ENCODE measurements at regions not wholly inside any gene's neighbourhood (a gene's known extent, or its start where the extent isn't known, plus 50 kb on each side); places are given as distances from the start of the nearest gene placed in this dataset.

DNA sequence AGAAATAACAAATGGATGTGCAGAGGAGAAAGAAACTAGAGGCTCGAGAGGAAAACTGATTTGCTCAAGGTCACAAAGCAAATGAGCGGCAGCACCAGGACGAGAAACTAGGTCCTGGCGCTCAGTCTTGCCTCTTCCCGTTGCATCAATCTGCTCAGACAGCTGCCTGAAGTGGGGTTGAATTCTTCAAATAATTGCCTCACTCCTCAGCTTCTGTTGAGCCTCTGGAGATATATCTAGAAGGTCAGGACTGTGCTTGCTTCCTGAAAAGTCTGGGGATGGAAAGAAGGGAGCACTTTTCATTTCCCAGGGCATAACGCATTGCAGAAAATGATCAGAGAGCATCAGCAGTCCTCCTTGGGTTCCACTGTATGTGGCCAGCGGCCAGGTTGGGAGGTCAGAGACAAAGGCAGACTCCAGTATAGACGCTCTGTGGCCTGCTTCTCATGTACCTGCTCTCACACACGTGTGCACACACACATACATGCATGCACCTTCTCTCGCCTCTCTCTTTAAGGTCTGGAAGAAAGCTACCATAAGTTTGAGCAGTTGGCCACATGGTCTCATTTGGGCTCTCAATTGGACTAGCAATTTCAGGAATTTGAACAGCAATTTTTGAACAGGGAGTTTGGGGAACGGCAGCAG, 83.7 kb upstream of the DUSP5 start:
- H3K4me1 ChIP-seq (ENCODE audit: low read depth, poor library complexity, severe bottlenecking) = peaks cover 94% of the 10 kb centered on the region
- H3K4me3 ChIP-seq (IDR thresholded peaks at IDR 0.05; ENCODE audit: insufficient read depth, low read depth, low read length) = no peak overlapping the region
- no peaks in the 10 kb centered on the region for H3K79me2 ChIP-seq (ENCODE audit: insufficient read depth, low read depth)
- TF ChIP-seq, protein P1, sequence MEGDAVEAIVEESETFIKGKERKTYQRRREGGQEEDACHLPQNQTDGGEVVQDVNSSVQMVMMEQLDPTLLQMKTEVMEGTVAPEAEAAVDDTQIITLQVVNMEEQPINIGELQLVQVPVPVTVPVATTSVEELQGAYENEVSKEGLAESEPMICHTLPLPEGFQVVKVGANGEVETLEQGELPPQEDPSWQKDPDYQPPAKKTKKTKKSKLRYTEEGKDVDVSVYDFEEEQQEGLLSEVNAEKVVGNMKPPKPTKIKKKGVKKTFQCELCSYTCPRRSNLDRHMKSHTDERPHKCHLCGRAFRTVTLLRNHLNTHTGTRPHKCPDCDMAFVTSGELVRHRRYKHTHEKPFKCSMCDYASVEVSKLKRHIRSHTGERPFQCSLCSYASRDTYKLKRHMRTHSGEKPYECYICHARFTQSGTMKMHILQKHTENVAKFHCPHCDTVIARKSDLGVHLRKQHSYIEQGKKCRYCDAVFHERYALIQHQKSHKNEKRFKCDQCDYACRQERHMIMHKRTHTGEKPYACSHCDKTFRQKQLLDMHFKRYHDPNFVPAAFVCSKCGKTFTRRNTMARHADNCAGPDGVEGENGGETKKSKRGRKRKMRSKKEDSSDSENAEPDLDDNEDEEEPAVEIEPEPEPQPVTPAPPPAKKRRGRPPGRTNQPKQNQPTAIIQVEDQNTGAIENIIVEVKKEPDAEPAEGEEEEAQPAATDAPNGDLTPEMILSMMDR (conservative IDR thresholded peaks at IDR 0.05; ENCODE audit: low read depth, low read length) = no peak
- H3K36me3 ChIP-seq (ENCODE audit: insufficient read depth) = no peaks in the 10 kb centered on the region
- H3K9ac ChIP-seq = peak overlapping the region; percentile 75
- H3K4me2 ChIP-seq = peak overlapping the region; percentile 72
- H4K20me1 ChIP-seq (ENCODE audit: insufficient read depth) = no peaks in the 10 kb centered on the region
- H3K27ac ChIP-seq = peak overlapping the region; percentile 98
- no peaks in the 10 kb centered on the region for H3K27me3 ChIP-seq (ENCODE audit: insufficient read depth, low read depth)
- peak overlapping the region; percentile 25; the same call in 1 of the 2 replicates for H2AFZ ChIP-seq (ENCODE audit: low read depth)

DNA sequence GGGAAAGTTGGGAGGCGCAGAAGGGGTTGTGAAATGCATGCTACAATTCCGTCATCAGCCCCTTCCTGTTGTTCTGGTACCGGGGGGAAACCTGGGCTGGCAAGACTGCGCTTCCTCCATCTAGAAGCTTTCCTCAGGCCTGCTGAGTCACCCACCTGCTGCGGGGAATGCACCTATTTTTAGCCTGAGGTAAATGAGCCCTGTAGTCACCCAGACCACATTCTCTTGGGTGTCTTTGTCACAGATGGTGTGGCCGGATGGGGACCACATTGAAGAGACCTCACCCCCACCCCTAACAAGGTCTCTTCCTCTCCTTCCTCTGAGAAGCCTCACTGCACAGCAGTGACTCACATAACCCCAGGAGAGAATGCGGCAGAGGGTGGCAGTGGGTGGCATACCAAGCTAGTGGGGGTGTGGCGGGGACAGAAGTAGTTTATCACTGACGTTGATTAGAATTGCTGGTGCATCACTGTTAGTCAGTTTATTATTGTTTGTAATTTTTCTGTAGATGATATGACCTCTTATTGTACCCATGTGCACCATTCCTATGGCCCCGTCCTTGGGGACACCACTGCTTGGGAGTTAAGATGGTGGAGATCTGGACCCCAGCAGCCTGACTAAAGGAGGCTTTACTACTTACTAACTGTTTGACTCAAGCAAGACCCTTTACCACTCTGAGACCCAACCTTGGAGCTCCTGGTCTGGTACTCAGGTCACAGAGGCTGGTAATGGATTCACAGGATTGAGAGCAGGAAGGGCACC, 83.0 kb upstream of the DUSP5 start:
- no peaks in the 10 kb centered on the region for H3K79me2 ChIP-seq (ENCODE audit: insufficient read depth, low read depth)
- peak overlapping the region; percentile 37; the same call in 1 of the 2 replicates for H2AFZ ChIP-seq (ENCODE audit: low read depth)
- H3K27ac ChIP-seq = peak overlapping the region; percentile 98

DNA sequence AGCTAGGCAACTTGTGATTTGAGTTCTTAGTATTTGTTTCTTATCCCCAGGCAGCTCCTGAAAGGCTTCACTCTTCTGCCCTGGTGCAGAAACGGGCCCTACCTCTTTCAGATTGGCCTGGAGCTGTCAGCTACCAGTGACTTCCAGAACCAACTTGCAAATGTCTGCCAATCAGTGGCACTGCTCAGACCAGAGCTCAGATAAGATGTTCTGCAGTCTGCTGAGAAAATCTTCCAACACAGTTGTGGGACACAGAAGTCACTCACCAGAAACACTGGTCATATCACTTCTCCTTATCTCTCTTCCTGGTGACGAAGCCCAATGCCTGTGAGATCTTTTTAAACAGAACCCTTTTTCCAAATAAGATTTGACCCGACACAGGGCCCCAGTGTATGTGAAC, 81.9 kb upstream of the DUSP5 start:
- Histone ChIP-seq H3K4me3 (IDR thresholded peaks at IDR 0.05; ENCODE audit: insufficient read depth, low read depth, low read length) (no peak overlapping the region), H3K36me3 (ENCODE audit: insufficient read depth) (no peaks in the 10 kb centered on the region), H3K27me3 (ENCODE audit: insufficient read depth, low read depth) (no peaks in the 10 kb centered on the region), H2AFZ (ENCODE audit: low read depth) (peak overlapping the region; percentile 37; the same call in 1 of the 2 replicates), H3K79me2 (ENCODE audit: insufficient read depth, low read depth) (no peaks in the 10 kb centered on the region), H3K4me2 (peak overlapping the region; percentile 79), H3K27ac (peak overlapping the region; percentile 98), H3K4me1 (ENCODE audit: low read depth, poor library complexity, severe bottlenecking) (peaks cover 92% of the 10 kb centered on the region), H3K9ac (no peak overlapping the region), H4K20me1 (ENCODE audit: insufficient read depth) (no peaks in the 10 kb centered on the region)
- TF ChIP-seq, protein P1 (conservative IDR thresholded peaks at IDR 0.05; ENCODE audit: low read depth, low read length) = no peak

More for the DNA sequence above, 83.0 kb upstream of the DUSP5 start:
- no peaks in the 10 kb centered on the region for H4K20me1 ChIP-seq (ENCODE audit: insufficient read depth)
- H3K4me1 ChIP-seq (ENCODE audit: low read depth, poor library complexity, severe bottlenecking) = peaks cover 92% of the 10 kb centered on the region
- H3K27me3 ChIP-seq (ENCODE audit: insufficient read depth, low read depth) = no peaks in the 10 kb centered on the region
- no peaks in the 10 kb centered on the region for H3K36me3 ChIP-seq (ENCODE audit: insufficient read depth)
- TF ChIP-seq, protein P1 (conservative IDR thresholded peaks at IDR 0.05; ENCODE audit: low read depth, low read length) = no peak
- H3K4me3 ChIP-seq (IDR thresholded peaks at IDR 0.05; ENCODE audit: insufficient read depth, low read depth, low read length) = no peak overlapping the region
- peak overlapping the region; percentile 75 for H3K9ac ChIP-seq
- H3K4me2 ChIP-seq = peak overlapping the region; percentile 79

DNA sequence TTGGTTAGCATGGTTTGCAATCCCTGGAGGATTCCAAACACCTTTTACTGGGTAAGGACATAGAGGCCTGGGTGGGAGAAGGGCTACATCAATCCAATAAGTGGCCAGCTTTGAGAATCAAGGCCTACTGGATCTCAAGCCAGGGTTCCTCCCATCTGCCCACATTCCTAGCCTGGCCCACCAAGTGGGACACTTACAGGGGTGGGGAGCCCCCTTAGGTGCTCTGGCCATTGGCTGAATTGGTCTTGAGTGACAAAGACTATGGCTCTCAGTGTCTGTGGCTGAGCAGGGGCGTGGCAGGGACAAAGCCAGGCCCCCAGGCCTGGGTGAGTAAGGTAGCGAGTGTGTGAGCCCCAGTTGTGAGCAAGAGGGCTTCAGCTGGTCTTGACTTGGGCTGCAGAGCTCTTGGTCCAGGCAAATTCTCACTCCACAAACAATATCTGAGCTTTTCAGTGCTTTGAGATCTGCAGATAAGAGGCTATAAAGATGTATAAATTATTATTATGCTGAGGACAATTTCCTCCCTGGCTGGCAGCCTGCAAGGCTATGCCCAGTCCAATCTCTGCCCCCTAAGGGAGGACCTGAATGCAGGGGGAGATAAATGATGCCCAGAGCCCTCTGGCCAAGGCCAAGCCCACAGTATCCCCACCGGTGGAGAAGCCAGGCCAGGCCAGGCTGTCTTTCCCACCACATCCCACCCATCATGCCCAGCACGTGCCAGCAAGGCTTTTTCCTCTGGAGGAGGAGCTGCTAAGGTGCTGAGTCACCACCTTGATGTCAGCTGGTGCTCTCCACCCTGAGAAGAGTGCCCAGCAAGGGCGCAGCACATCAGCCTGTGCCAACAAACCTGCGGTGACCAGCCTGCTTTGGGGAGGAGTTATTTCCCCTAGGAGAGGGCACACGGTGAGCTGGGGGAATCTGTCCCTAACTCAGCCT, 80.7 kb upstream of the DUSP5 start:
- no peaks in the 10 kb centered on the region for H3K27me3 ChIP-seq (ENCODE audit: insufficient read depth, low read depth)
- H3K27ac ChIP-seq = peak overlapping the region; percentile 16; the same call in 1 of the 2 replicates
- H3K4me1 ChIP-seq (ENCODE audit: low read depth, poor library complexity, severe bottlenecking) = peaks cover 91% of the 10 kb centered on the region
- no peaks in the 10 kb centered on the region for H3K79me2 ChIP-seq (ENCODE audit: insufficient read depth, low read depth)
- H3K4me3 ChIP-seq (IDR thresholded peaks at IDR 0.05; ENCODE audit: insufficient read depth, low read depth, low read length) = no peak overlapping the region
- no peaks in the 10 kb centered on the region for H3K36me3 ChIP-seq (ENCODE audit: insufficient read depth)
- no peak overlapping the region for H3K9ac ChIP-seq
- no peak overlapping the region for H2AFZ ChIP-seq (ENCODE audit: low read depth)
- no peaks in the 10 kb centered on the region for H4K20me1 ChIP-seq (ENCODE audit: insufficient read depth)
- TF ChIP-seq, protein P1 (conservative IDR thresholded peaks at IDR 0.05; ENCODE audit: low read depth, low read length) = no peak
- H3K4me2 ChIP-seq = no peak overlapping the region; the same call in 1 of the 2 replicates
